Suprapubic skin (tissue), 4 donors: ENCODE measurements at regions not wholly inside any gene's neighbourhood (a gene's known extent, or its start where the extent isn't known, plus 50 kb on each side); places are given as distances from the start of the nearest gene placed in this dataset.

Experiments
- DNase-seq, 2 donors: peaks; one replicate each; pipeline ENCODE4 v3.0.0-alpha.2; 2019; ENCODE audit warnings: low spot score in 2 of 2
- H3K27ac ChIP-seq: fragments of 200-600 bp; sonication (generic); one replicate; pipeline ENCODE4 v1.5.1; 2019
- H3K27me3 ChIP-seq: fragments of 200-600 bp; sonication (generic); one replicate; pipeline ENCODE4 v1.5.1; 2019
- H3K36me3 ChIP-seq: fragments of 200-600 bp; sonication (generic); one replicate; pipeline ENCODE4 v1.5.1; 2019
- H3K4me1 ChIP-seq: fragments of 200-600 bp; sonication (generic); one replicate; pipeline ENCODE4 v1.5.1; 2019
- H3K4me3 ChIP-seq: fragments of 200-600 bp; sonication (generic); one replicate; pipeline ENCODE4 v1.5.1; 2019; ENCODE audit warnings: mild to moderate bottlenecking
- H3K9me3 ChIP-seq: fragments of 200-600 bp; sonication (generic); one replicate; pipeline ENCODE4 v1.5.1; 2019
- CTCF ChIP-seq, 2 donors: fragments of 200-600 bp in 1 of 2; fragments of 450-650 bp in 1 of 2; sonication (generic) in 1 of 2; IDR thresholded peaks; one replicate each; pipeline ENCODE4 v1.5.1; 2016 to 2019; ENCODE audit warnings: antibody characterized with exemption in 2 of 2, mild to moderate bottlenecking in 1 of 2, moderate library complexity in 1 of 2
- EP300 ChIP-seq: sonication (generic); formaldehyde crosslinking; IDR thresholded peaks from one replicate; pipeline ENCODE4 v1.6.1; 2017; ENCODE audit warnings: antibody characterized with exemption
- POLR2A ChIP-seq, 2 donors: fragments of 450-650 bp; IDR thresholded peaks; one replicate each; pipeline ENCODE4 v1.6.1; 2017; ENCODE audit warnings: antibody characterized with exemption in 2 of 2, mild to moderate bottlenecking in 2 of 2, moderate library complexity in 2 of 2
- POLR2AphosphoS5 ChIP-seq, 3 donors: sonication (generic); formaldehyde crosslinking; IDR thresholded peaks; one replicate each; pipeline ENCODE4 v1.6.1; 2017; ENCODE audit warnings: antibody characterized with exemption in 3 of 3
- WGBS: methylation state at CpG from one replicate; pipeline ENCODE4 v1.1.5; 2018; 5-methylcytosine and 5-hydroxymethylcytosine counted together

GRCh38 chr15:70302360-70302759 lies 204.6 kb upstream of the TLE3 start:
- Histone ChIP-seq H3K27me3 (no peaks in the 10 kb centered on the region), H3K4me1 (no peaks in the 10 kb centered on the region), H3K27ac (no peak overlapping the region), H3K4me3 (no peak overlapping the region), H3K9me3 (no peaks in the 10 kb centered on the region), H3K36me3 (no peaks in the 10 kb centered on the region)
- DNase-seq: no peak
- TF ChIP-seq POLR2A (IDR thresholded peaks at IDR 0.05) (no peak), POLR2AphosphoS5 (IDR thresholded peaks at IDR 0.05) (no peak), EP300 (no peak), CTCF (IDR thresholded peaks at IDR 0.05) (no peak)
- WGBS: 100% methylated on average over 1 of the region's 1 CpG

GRCh38 chr15:70301396-70301795 lies 203.7 kb upstream of the TLE3 start:
- WGBS: 75% methylated on average over 2 of the region's 5 CpGs
- H3K36me3 ChIP-seq: no peaks in the 10 kb centered on the region
- H3K27me3 ChIP-seq: no peaks in the 10 kb centered on the region
- no peak overlapping the region for H3K27ac ChIP-seq
- H3K9me3 ChIP-seq: no peaks in the 10 kb centered on the region
- H3K4me1 ChIP-seq: no peaks in the 10 kb centered on the region
- no peak overlapping the region for H3K4me3 ChIP-seq
- TF ChIP-seq POLR2A (IDR thresholded peaks at IDR 0.05) (no peak), POLR2AphosphoS5 (IDR thresholded peaks at IDR 0.05) (no peak), EP300 (no peak), CTCF (IDR thresholded peaks at IDR 0.05) (no peak)
- DNase-seq: no peak

GRCh38 chr15:70299931-70300869 lies 202.5 kb upstream of the TLE3 start:
- no peaks in the 10 kb centered on the region for H3K4me1 ChIP-seq
- no peak overlapping the region for H3K4me3 ChIP-seq
- WGBS: 86% methylated on average over 9 of the region's 13 CpGs
- H3K27me3 ChIP-seq: no peaks in the 10 kb centered on the region
- no peak for TF ChIP-seq EP300
- TF ChIP-seq CTCF (IDR thresholded peaks at IDR 0.05): no peak
- no peak for TF ChIP-seq POLR2AphosphoS5 (IDR thresholded peaks at IDR 0.05)
- TF ChIP-seq POLR2A (IDR thresholded peaks at IDR 0.05): no peak
- H3K9me3 ChIP-seq: no peaks in the 10 kb centered on the region
- DNase-seq: no peak
- H3K36me3 ChIP-seq: no peaks in the 10 kb centered on the region
- no peak overlapping the region for H3K27ac ChIP-seq

GRCh38 chr15:70297465-70298058 lies 199.8 kb upstream of the TLE3 start:
- Histone ChIP-seq H3K27me3 (no peaks in the 10 kb centered on the region), H3K9me3 (no peaks in the 10 kb centered on the region), H3K27ac (no peak overlapping the region), H3K4me3 (no peak overlapping the region), H3K36me3 (no peaks in the 10 kb centered on the region), H3K4me1 (no peaks in the 10 kb centered on the region)
- 75% methylated on average over 6 of the region's 6 CpGs for WGBS
- DNase-seq: no peak
- no peak for TF ChIP-seq EP300
- TF ChIP-seq CTCF (IDR thresholded peaks at IDR 0.05): no peak
- no peak for TF ChIP-seq POLR2A (IDR thresholded peaks at IDR 0.05)

- no peak for DNase-seq
- H3K9me3 ChIP-seq: no peaks in the 10 kb centered on the region
- H3K36me3 ChIP-seq: no peaks in the 10 kb centered on the region
- H3K4me1 ChIP-seq: peaks cover 13% of the 10 kb centered on the region
- WGBS: 90% methylated on average over 3 of the region's 3 CpGs
- H3K4me3 ChIP-seq: no peak overlapping the region
- no peak overlapping the region for H3K27ac ChIP-seq
- no peak for TF ChIP-seq EP300
- no peak for TF ChIP-seq POLR2AphosphoS5 (IDR thresholded peaks at IDR 0.05)
- TF ChIP-seq POLR2A (IDR thresholded peaks at IDR 0.05): no peak
- TF ChIP-seq CTCF (IDR thresholded peaks at IDR 0.05): no peak
- no peaks in the 10 kb centered on the region for H3K27me3 ChIP-seq
Measured at GRCh38 chr15:70294731-70295305, 197.1 kb upstream of the TLE3 start.
